RWPE1 (cell line): ENCODE measurements at regions not wholly inside any gene's neighbourhood (a gene's known extent, or its start where the extent isn't known, plus 50 kb on each side); places are given as distances from the start of the nearest gene placed in this dataset.

Experiments used
- CTCF ChIA-PET: fragments of 350-600 bp; sonication (Branson Sonifier 250); formaldehyde crosslinking; extraction: SDS; loops from one replicate; lab custom pipeline; 2021; lab: Yijun Ruan, JAX
- POLR2A ChIA-PET: fragments of 400-600 bp; formaldehyde crosslinking; extraction: SDS; loops from one replicate; lab custom pipeline; 2020; ENCODE audit warnings: antibody characterized with exemption; ENCODE audit not compliant: low non-redundant PET; lab: Yijun Ruan, JAX
- DNase-seq: peaks from one replicate; pipeline ENCODE4 v3.0.0; 2012; ENCODE audit warnings: low spot score
- H3K27ac ChIP-seq: fragments of 450-650 bp; 2 replicates; pipeline ENCODE4 v1.5.1; 2017
- CTCF ChIP-seq: fragments of 450-650 bp; conservative IDR thresholded peaks from 2 replicates; pipeline ENCODE4 v1.5.1; 2017; ENCODE audit warnings: low read depth, mild to moderate bottlenecking

- no peak for DNase-seq
- CTCF ChIA-PET = interaction anchor here (0.7 kb wide), 1 partner anchor 1014 kb away, joined by 4 read pairs; no protein-coding TSS in a partner anchor
- TF ChIP-seq CTCF = no peak
Measured at GRCh38 chr1:14090531-14090930, 390.5 kb downstream of the PRDM2 start.

GRCh38 chr1:14094611-14095400, 394.8 kb downstream of the PRDM2 start:
- DNase-seq = peak; percentile 27
- no peak for TF ChIP-seq CTCF
- ChIA-PET CTCF (interaction anchor here (0.6 kb wide), 1 partner anchor 506 kb away, joined by 3 read pairs; no protein-coding TSS in a partner anchor), POLR2A (no interaction called here)
- H3K27ac ChIP-seq = no peak overlapping the region

More at GRCh38 chr1:14090531-14090930, 390.5 kb downstream of the PRDM2 start:
- POLR2A ChIA-PET = no interaction called here
- no peak overlapping the region for H3K27ac ChIP-seq

- DNase-seq = no peak
- ChIA-PET POLR2A (interaction anchor here (0.7 kb wide), 1 partner anchor 77 kb away, joined by 4 read pairs; no protein-coding TSS in a partner anchor), CTCF (interaction anchor here (0.9 kb wide), 1 partner anchor 51 kb away, joined by 3 read pairs; no protein-coding TSS in a partner anchor)
- H3K27ac ChIP-seq = no peak overlapping the region
- no peak for TF ChIP-seq CTCF
Measured at GRCh38 chr1:14098294-14098913, 398.4 kb downstream of the PRDM2 start.

- CTCF ChIA-PET = interaction anchor here (0.6 kb wide), 1 partner anchor 111 kb away, joined by 5 read pairs; no protein-coding TSS in a partner anchor
- H3K27ac ChIP-seq = no peak overlapping the region
- TF ChIP-seq CTCF = no peak
- DNase-seq = no peak
- POLR2A ChIA-PET = no interaction called here
Measured at GRCh38 chr1:14100444-14100843, 400.5 kb downstream of the PRDM2 start.

- ChIA-PET CTCF (interaction anchor here (0.6 kb wide), 1 partner anchor 111 kb away, joined by 5 read pairs; no protein-coding TSS in a partner anchor), POLR2A (no interaction called here)
- no peak for TF ChIP-seq CTCF
- no peak overlapping the region for H3K27ac ChIP-seq
- no peak for DNase-seq
Measured at GRCh38 chr1:14100919-14101318, 400.9 kb downstream of the PRDM2 start.

GRCh38 chr1:14102180-14102579, 402.2 kb downstream of the PRDM2 start:
- DNase-seq = no peak
- ChIA-PET CTCF (interaction anchor here (0.6 to 0.7 kb wide), 3 partner anchors 19 to 126 kb away, joined by 3 to 4 read pairs (median 3); no protein-coding TSS in a partner anchor), POLR2A (no interaction called here)
- no peak overlapping the region for H3K27ac ChIP-seq
- TF ChIP-seq CTCF = no peak
